ENCODE measurements at regions not wholly inside any gene's neighbourhood (a gene's known extent, or its start where the extent isn't known, plus 50 kb on each side); places are given as distances from the start of the nearest gene placed in this dataset.

- Histone ChIP-seq H3K27ac (no peak overlapping the region), H3K36me3 (no peaks in the 10 kb centered on the region), H3K27me3 (replicated peaks in 1 of 7) (peaks cover 0 to 5% (median 0%) of the 10 kb centered on the region in 7 donors), H3K4me1 (no peaks in the 10 kb centered on the region), H3K9me3 (no peaks in the 10 kb centered on the region), H3K4me3 (no peak overlapping the region)
- intact Hi-C loops (cut with DNase I; ENCODE audit: low total_unique reads), result no loop called here
- DNase-seq, result no peak
- no peak for TF ChIP-seq POLR2A (IDR thresholded peaks at IDR 0.05)
- no peak for TF ChIP-seq CTCF (IDR thresholded peaks at IDR 0.05 in 8 of 11, conservative IDR thresholded peaks at IDR 0.05 in 3 of 11)
- TF ChIP-seq POLR2AphosphoS5 (IDR thresholded peaks at IDR 0.05), result no peak
- WGBS, 5 donors, result 69 to 84% (median 77%) methylated on average over 1 of the region's 1 CpG
These were observed 154.2 kb upstream of the SV2C start for GRCh38 chr5:75928992-75929391.

GRCh38 chr5:75922480-75922879 lies 160.7 kb upstream of the SV2C start:
- no peaks in the 10 kb centered on the region for H3K36me3 ChIP-seq
- DNase-seq, result no peak
- H3K27ac ChIP-seq, result no peak overlapping the region
- TF ChIP-seq CTCF (IDR thresholded peaks at IDR 0.05 in 8 of 11, conservative IDR thresholded peaks at IDR 0.05 in 3 of 11) (no peak), POLR2A (IDR thresholded peaks at IDR 0.05) (no peak), POLR2AphosphoS5 (IDR thresholded peaks at IDR 0.05) (no peak)
- no peaks in the 10 kb centered on the region for H3K4me1 ChIP-seq
- H3K4me3 ChIP-seq, result no peak overlapping the region
- H3K27me3 ChIP-seq (replicated peaks in 1 of 7), result no peaks in the 10 kb centered on the region
- no peaks in the 10 kb centered on the region for H3K9me3 ChIP-seq
- intact Hi-C loops (cut with DNase I; ENCODE audit: low total_unique reads), result no loop called here

- no peak overlapping the region for H3K27ac ChIP-seq
- no peak for TF ChIP-seq POLR2AphosphoS5 (IDR thresholded peaks at IDR 0.05)
- TF ChIP-seq POLR2A (IDR thresholded peaks at IDR 0.05), result no peak
- no peak for TF ChIP-seq CTCF (IDR thresholded peaks at IDR 0.05 in 8 of 11, conservative IDR thresholded peaks at IDR 0.05 in 3 of 11)
- DNase-seq, result no peak
- H3K36me3 ChIP-seq, result no peaks in the 10 kb centered on the region
- no peaks in the 10 kb centered on the region for H3K9me3 ChIP-seq
- H3K4me3 ChIP-seq, result no peak overlapping the region
- peaks cover 0 to 6% (median 0%) of the 10 kb centered on the region in 7 donors for H3K27me3 ChIP-seq (replicated peaks in 1 of 7)
- H3K4me1 ChIP-seq, result no peaks in the 10 kb centered on the region
- intact Hi-C loops (cut with DNase I; ENCODE audit: low total_unique reads), result no loop called here
- 81 to 89% (median 86%) methylated on average over 6 of the region's 6 CpGs; no CpG with 5 or more reads in 1 of the 5 donors for WGBS, 5 donors
These were observed 162.2 kb upstream of the SV2C start for GRCh38 chr5:75921011-75921410.

GRCh38 chr5:75916144-75916543 lies 167.0 kb upstream of the SV2C start:
- intact Hi-C loops (cut with DNase I; ENCODE audit: low total_unique reads), result no loop called here
- WGBS, 5 donors, result 13 to 39% (median 19%) methylated on average over 2 of the region's 2 CpGs
- TF ChIP-seq CTCF (IDR thresholded peaks at IDR 0.05 in 8 of 11, conservative IDR thresholded peaks at IDR 0.05 in 3 of 11), result no peak
- no peak for TF ChIP-seq POLR2A (IDR thresholded peaks at IDR 0.05)
- TF ChIP-seq POLR2AphosphoS5 (IDR thresholded peaks at IDR 0.05), result no peak
- Histone ChIP-seq H3K9me3 (no peaks in the 10 kb centered on the region), H3K27me3 (replicated peaks in 1 of 7) (peaks cover 0 to 11% (median 0%) of the 10 kb centered on the region in 7 donors), H3K27ac (no peak overlapping the region), H3K36me3 (no peaks in the 10 kb centered on the region), H3K4me3 (no peak overlapping the region), H3K4me1 (no peaks in the 10 kb centered on the region)
- DNase-seq, result no peak
